GM19238 (cell line): ENCODE measurements at regions not wholly inside any gene's neighbourhood (a gene's known extent, or its start where the extent isn't known, plus 50 kb on each side); places are given as distances from the start of the nearest gene placed in this dataset.
"Not testable (repeated sequence)": the region's sequence is repeated elsewhere in the genome, so short reads cannot be mapped to it uniquely, and the experiment has no call there.

Source experiments
- DNase-seq: peaks from one replicate; pipeline ENCODE4 v3.0.0; 2011; ENCODE audit warnings: low spot score; ENCODE audit not compliant: insufficient read length

- not testable (repeated sequence) for DNase-seq
Measured at GRCh38 chr22:19660583-19660982, 53.7 kb upstream of the SEPTIN5 start.

GRCh38 chr22:19661156-19661555 lies 53.1 kb upstream of the SEPTIN5 start:
- no peak for DNase-seq

GRCh38 chr22:19662049-19662684 lies 52.1 kb upstream of the SEPTIN5 start:
- DNase-seq: not testable (repeated sequence)

- no peak for DNase-seq
Measured at GRCh38 chr22:19663286-19663815, 51.0 kb upstream of the SEPTIN5 start.

- DNase-seq: no peak
Measured at GRCh38 chr22:19663821-19664355, 50.4 kb upstream of the SEPTIN5 start.

- no peak for DNase-seq
Measured at GRCh38 chr22:19664406-19664805, 49.9 kb upstream of the SEPTIN5 start.
